ENCODE measurements at regions not wholly inside any gene's neighbourhood (a gene's known extent, or its start where the extent isn't known, plus 50 kb on each side); places are given as distances from the start of the nearest gene placed in this dataset.

DNA sequence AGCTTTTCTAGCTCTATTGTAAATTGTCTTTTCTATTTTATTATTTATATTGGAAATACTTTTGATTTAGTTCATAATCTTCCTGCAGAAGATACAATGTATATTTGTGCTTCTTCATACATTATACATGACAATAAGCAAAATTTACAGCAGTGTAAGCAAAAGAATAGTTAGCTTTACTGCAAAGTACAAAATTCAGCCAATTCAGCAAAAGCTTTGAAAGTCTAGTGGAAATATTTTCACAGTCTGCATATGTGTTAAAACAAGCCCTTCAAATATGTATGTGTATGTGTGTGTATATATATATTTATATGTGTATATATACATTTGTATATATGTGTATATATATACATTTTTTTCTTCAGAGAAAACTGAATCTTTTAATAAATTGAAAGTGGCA is 879.1 kb downstream of the SLITRK1 start:
- H2AK9ac ChIP-seq (replicated peaks; ENCODE audit: low read depth, low read length, poor library complexity) = no peak overlapping the region
- H2BK20ac ChIP-seq (ENCODE audit: low read depth, low read length) = no peak overlapping the region
- no peak overlapping the region for H3K9ac ChIP-seq (ENCODE audit: low read depth, low read length)
- no peak overlapping the region for H3K18ac ChIP-seq (ENCODE audit: low read depth, low read length)
- H2BK120ac ChIP-seq (ENCODE audit: low read depth, low read length) = no peak overlapping the region
- H3K36me3 ChIP-seq (ENCODE audit: control insufficient read depth, insufficient read depth, low read length) = no peaks in the 10 kb centered on the region
- dilution Hi-C loops (cut with HindIII; ENCODE audit: low sequenced_read_pairs, unreplicated experiment) = no loop called here
- TF ChIP-seq CTCF (conservative IDR thresholded peaks at IDR 0.05; ENCODE audit: low read depth, low read length) (no peak), RCOR1 (IDR thresholded peaks at IDR 0.05; ENCODE audit: insufficient replicate concordance, low read length) (no peak), FOS (IDR thresholded peaks at IDR 0.05; ENCODE audit: low read depth, low read length) (no peak), MAFK (IDR thresholded peaks at IDR 0.05; ENCODE audit: low read depth, low read length) (peak; percentile 62), MAZ (IDR thresholded peaks at IDR 0.05; ENCODE audit: borderline replicate concordance, low read depth, low read length) (no peak), SMC3 (IDR thresholded peaks at IDR 0.05; ENCODE audit: low read depth, low read length) (no peak)
- TF ChIP-seq, protein P1, sequence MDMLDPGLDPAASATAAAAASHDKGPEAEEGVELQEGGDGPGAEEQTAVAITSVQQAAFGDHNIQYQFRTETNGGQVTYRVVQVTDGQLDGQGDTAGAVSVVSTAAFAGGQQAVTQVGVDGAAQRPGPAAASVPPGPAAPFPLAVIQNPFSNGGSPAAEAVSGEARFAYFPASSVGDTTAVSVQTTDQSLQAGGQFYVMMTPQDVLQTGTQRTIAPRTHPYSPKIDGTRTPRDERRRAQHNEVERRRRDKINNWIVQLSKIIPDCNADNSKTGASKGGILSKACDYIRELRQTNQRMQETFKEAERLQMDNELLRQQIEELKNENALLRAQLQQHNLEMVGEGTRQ (IDR thresholded peaks at IDR 0.05; ENCODE audit: low read depth, low read length) = no peak
- ChIA-PET POLR2A (ENCODE audit: unreplicated experiment) (no interaction called here), CTCF (no interaction called here)
- no peak overlapping the region for H4K91ac ChIP-seq (ENCODE audit: insufficient read depth, low read depth, low read length)
- no peak overlapping the region for H2AFZ ChIP-seq (replicated peaks; ENCODE audit: low read length, poor library complexity)
- DNase-seq (no peak), ATAC-seq (ENCODE audit: low read depth) (no peak)
- H3K9me3 ChIP-seq (ENCODE audit: control insufficient read depth, insufficient read depth, low read length) = no peaks in the 10 kb centered on the region
- no peaks in the 10 kb centered on the region for H3K27me3 ChIP-seq (ENCODE audit: control insufficient read depth, insufficient read depth, low read length)
- no peak overlapping the region for H2BK15ac ChIP-seq (ENCODE audit: low read depth, low read length)
- no peak overlapping the region for H3K4me2 ChIP-seq (ENCODE audit: low read depth, low read length)
- intact Hi-C loops (cut with micrococcal nuclease) = no loop called here
- in situ Hi-C loops (cut with MboI; ENCODE audit: low sequenced_read_pairs) = no loop called here
- H2AK5ac ChIP-seq (ENCODE audit: low read depth, low read length) = no peak overlapping the region
- no peak overlapping the region for H3K23ac ChIP-seq (ENCODE audit: low read depth, low read length)
- H3K14ac ChIP-seq (replicated peaks; ENCODE audit: low read depth, low read length) = no peak overlapping the region
- no peak overlapping the region for H3K4ac ChIP-seq (ENCODE audit: low read depth, low read length)
- no peaks in the 10 kb centered on the region for H3K9me1 ChIP-seq (ENCODE audit: insufficient read depth, low read length)
- H4K20me1 ChIP-seq (ENCODE audit: insufficient read depth, low read length) = no peaks in the 10 kb centered on the region
- H4K8ac ChIP-seq (ENCODE audit: low read depth in 2 of 2, low read length in 2 of 2) = no peak overlapping the region
- no peak overlapping the region for H3K4me3 ChIP-seq (ENCODE audit: insufficient read depth, low read depth, low read length)
- no peak overlapping the region for H3K56ac ChIP-seq (ENCODE audit: extremely low read depth, insufficient read depth, low read length)
- BruUV-seq (replicated peaks) = no TSS peak
- H4K5ac ChIP-seq (ENCODE audit: low read depth, low read length) = no peak overlapping the region
- H3K79me1 ChIP-seq (ENCODE audit: low read depth in 1 of 2, low read length in 2 of 2) = no peaks in the 10 kb centered on the region
- H3K27ac ChIP-seq (ENCODE audit: insufficient read depth, low read length) = no peak overlapping the region
- H3K4me1 ChIP-seq (ENCODE audit: control insufficient read depth, insufficient read depth, low read length) = no peaks in the 10 kb centered on the region
- no peak overlapping the region for H2BK5ac ChIP-seq (ENCODE audit: low read depth, low read length, poor library complexity, severe bottlenecking)

Measured in IMR-90 (cell line).